GM23338 (cell line): ENCODE measurements at regions not wholly inside any gene's neighbourhood (a gene's known extent, or its start where the extent isn't known, plus 50 kb on each side); places are given as distances from the start of the nearest gene placed in this dataset.

Source experiments
- ATAC-seq: fragments of 200-7000 bp; cut with Tn5 transposase; 3 replicates; pipeline ENCODE4 v1.9.1; 2020
- DNase-seq: peaks from one replicate; pipeline ENCODE4 v3.0.0-alpha.2; 2015; ENCODE audit warnings: low spot score
- H2AFZ ChIP-seq: fragments of 200-600 bp; sonication (generic); 2 replicates; pipeline ENCODE4 v1.8.0; 2016; ENCODE audit warnings: antibody characterized with exemption, mild to moderate bottlenecking, moderate library complexity
- H3F3A ChIP-seq: fragments of 200-600 bp; sonication (generic); replicated peaks from 2 replicates; pipeline ENCODE4 v1.8.0; 2017; ENCODE audit warnings: antibody characterized with exemption, mixed run types, low read depth
- H3K27ac ChIP-seq: fragments of 200-600 bp; sonication (generic); 2 replicates; pipeline ENCODE4 v1.6.1; 2016; ENCODE audit warnings: low read depth
- H3K27me3 ChIP-seq: fragments of 200-600 bp; sonication (generic); 2 replicates; pipeline ENCODE4 v1.8.0; 2016; ENCODE audit warnings: mild to moderate bottlenecking, mixed run types, moderate library complexity; ENCODE audit not compliant: insufficient read depth
- H3K36me3 ChIP-seq: fragments of 200-600 bp; sonication (generic); 2 replicates; pipeline ENCODE4 v1.8.0; 2016; ENCODE audit warnings: mild to moderate bottlenecking; ENCODE audit not compliant: insufficient read depth
- H3K4me1 ChIP-seq: fragments of 200-600 bp; sonication (generic); 2 replicates; pipeline ENCODE4 v1.8.0; 2016; ENCODE audit warnings: mild to moderate bottlenecking, moderate library complexity; ENCODE audit not compliant: insufficient read depth
- H3K4me2 ChIP-seq: fragments of 200-600 bp; sonication (generic); 2 replicates; pipeline ENCODE4 v1.7.1; 2017; ENCODE audit warnings: mixed run types
- H3K4me3 ChIP-seq: fragments of 200-600 bp; sonication (generic); 2 replicates; pipeline ENCODE4 v1.6.1; 2016; ENCODE audit warnings: mixed run types
- H3K79me2 ChIP-seq: fragments of 200-600 bp; sonication (generic); replicated peaks from 2 replicates; pipeline ENCODE4 v1.8.0; 2017; ENCODE audit warnings: mild to moderate bottlenecking; ENCODE audit not compliant: insufficient read depth
- H3K9me2 ChIP-seq: fragments of 200-600 bp; sonication (generic); 2 replicates; pipeline ENCODE4 v1.8.0; 2017; ENCODE audit not compliant: insufficient read depth
- H4K20me1 ChIP-seq: fragments of 200-600 bp; sonication (generic); replicated peaks from 2 replicates; pipeline ENCODE4 v1.8.0; 2017; ENCODE audit warnings: mild to moderate bottlenecking; ENCODE audit not compliant: insufficient read depth
- H3K27ac Mint-ChIP-seq: 2 replicates; pipeline ENCODE4 v1.8.0; 2020; ENCODE audit warnings: inconsistent platforms, mild to moderate bottlenecking, moderate library complexity, mixed read lengths
- H3K27me3 Mint-ChIP-seq: 3 replicates; pipeline ENCODE4 v1.8.0; 2022; ENCODE audit warnings: low read depth, mild to moderate bottlenecking, moderate library complexity, mixed read lengths, inconsistent platforms; ENCODE audit not compliant: insufficient read depth, poor library complexity
- H3K36me3 Mint-ChIP-seq: 3 replicates; pipeline ENCODE4 v1.8.0; 2021; ENCODE audit warnings: low read depth, mild to moderate bottlenecking, inconsistent platforms, moderate library complexity, mixed read lengths
- H3K4me1 Mint-ChIP-seq: 3 replicates; pipeline ENCODE4 v1.8.0; 2020; ENCODE audit warnings: mild to moderate bottlenecking, inconsistent platforms, mixed read lengths
- H3K4me3 Mint-ChIP-seq: 3 replicates; pipeline ENCODE4 v1.8.0; 2021; ENCODE audit warnings: moderate library complexity, mild to moderate bottlenecking, inconsistent platforms, mixed read lengths
- H3K9me3 Mint-ChIP-seq: 3 replicates; pipeline ENCODE4 v1.8.0; 2020; ENCODE audit warnings: moderate library complexity, mild to moderate bottlenecking, inconsistent platforms, mixed read lengths
- CREB1 ChIP-seq: fragments of 250-450 bp; sonication (Bioruptor Pico); IDR thresholded peaks from 2 replicates; pipeline ENCODE4 v1.5.0; 2020; ENCODE audit warnings: low read depth, mild to moderate bottlenecking, moderate library complexity
- CTCF ChIP-seq, 2 experiments: fragments of 200-600 bp in 1 of 2; sonication (generic) in 1 of 2; conservative IDR thresholded peaks; 2 replicates each; pipeline versions ENCODE4 v1.5.1 to v1.6.1; 2016 to 2017; ENCODE audit warnings: antibody characterized with exemption in 2 of 2, low read depth in 2 of 2, mild to moderate bottlenecking in 2 of 2, moderate library complexity in 1 of 2
- ETS1 ChIP-seq: IDR thresholded peaks from 2 replicates; pipeline ENCODE4 v1.6.1; 2016; ENCODE audit warnings: antibody characterized with exemption
- EZH2 ChIP-seq: fragments of 200-600 bp; sonication (generic); IDR thresholded peaks from one replicate; pipeline ENCODE4 v1.8.0; 2017; ENCODE audit warnings: antibody characterized with exemption, mild to moderate bottlenecking, low read depth; ENCODE audit not compliant: unreplicated experiment
- EZH2phosphoT487 ChIP-seq: fragments of 200-600 bp; sonication (generic); IDR thresholded peaks from one replicate; pipeline ENCODE4 v1.8.1; 2018; ENCODE audit warnings: antibody characterized with exemption; ENCODE audit not compliant: unreplicated experiment
- JUNB ChIP-seq: IDR thresholded peaks from one replicate; pipeline ENCODE4 v1.6.1; 2016; ENCODE audit warnings: antibody characterized with exemption; ENCODE audit not compliant: unreplicated experiment
- NANOG ChIP-seq: IDR thresholded peaks from 2 replicates; pipeline ENCODE4 v1.6.1; 2016; ENCODE audit warnings: antibody characterized with exemption, borderline replicate concordance
- POLR2AphosphoS5 ChIP-seq: IDR thresholded peaks from 2 replicates; pipeline ENCODE4 v1.6.1; 2016; ENCODE audit warnings: antibody characterized with exemption, low read depth
- REST ChIP-seq: IDR thresholded peaks from one replicate; pipeline ENCODE4 v1.6.1; 2018; ENCODE audit warnings: antibody characterized with exemption; ENCODE audit not compliant: unreplicated experiment
- STAT1 ChIP-seq: IDR thresholded peaks from one replicate; pipeline ENCODE4 v1.6.1; 2016; ENCODE audit warnings: antibody characterized with exemption; ENCODE audit not compliant: unreplicated experiment
- ZNF114 ChIP-seq: fragments of 250-450 bp; sonication (Bioruptor Pico); IDR thresholded peaks from 2 replicates; pipeline ENCODE4 v1.5.0; 2020; ENCODE audit warnings: mild to moderate bottlenecking, moderate library complexity
- ZNF331 ChIP-seq: fragments of 250-450 bp; sonication (Bioruptor Pico); IDR thresholded peaks from 2 replicates; pipeline ENCODE4 v1.5.0; 2020; ENCODE audit warnings: low read depth, mild to moderate bottlenecking, moderate library complexity
- ZNF462 ChIP-seq: fragments of 250-450 bp; sonication (Bioruptor Pico); IDR thresholded peaks from 2 replicates; pipeline ENCODE4 v1.5.0; 2020; ENCODE audit warnings: mild to moderate bottlenecking, moderate library complexity

GRCh38 chr2:128511731-128512378, 193.2 kb upstream of the HS6ST1 start:
- Histone ChIP-seq H3K9me2 (no peaks in the 10 kb centered on the region), H4K20me1 (no peaks in the 10 kb centered on the region), H3K4me3 (no peak overlapping the region), H3K27ac (no peak overlapping the region), H3K27me3 (no peaks in the 10 kb centered on the region), H3K36me3 (no peaks in the 10 kb centered on the region), H3K4me1 (peaks cover 4% of the 10 kb centered on the region; the same call in 1 of the 2 replicates), H3F3A (no peaks in the 10 kb centered on the region), H3K79me2 (no peaks in the 10 kb centered on the region), H2AFZ (no peak overlapping the region), H3K4me2 (no peak overlapping the region)
- Mint-ChIP-seq H3K27me3 (no peaks in the 10 kb centered on the region), H3K36me3 (no peaks in the 10 kb centered on the region), H3K4me3 (no peak overlapping the region), H3K9me3 (no peaks in the 10 kb centered on the region; the same call in 2 of the 3 replicates), H3K27ac (no peak overlapping the region), H3K4me1 (peaks cover 4% of the 10 kb centered on the region)
- DNase-seq (no peak), ATAC-seq (no peak)
- TF ChIP-seq STAT1 (no peak), ZNF462 (no peak), ETS1 (no peak), CREB1 (no peak), EZH2phosphoT487 (no peak), NANOG (no peak), POLR2AphosphoS5 (no peak), REST (no peak), JUNB (no peak), EZH2 (no peak), ZNF331 (CRISPR knock-in tag) (no peak), ZNF114 (CRISPR knock-in tag) (no peak), CTCF (conservative IDR thresholded peaks at IDR 0.05; ENCODE audit: low read depth in 2 of 2) (no peak)
